ENCODE measurements at regions not wholly inside any gene's neighbourhood (a gene's known extent, or its start where the extent isn't known, plus 50 kb on each side); places are given as distances from the start of the nearest gene placed in this dataset.

GRCh38 chrX:3462166-3462508, 115.7 kb upstream of the MXRA5 start:
- H3K36me3 ChIP-seq (replicated peaks in 1 of 2; ENCODE audit: control extremely low read depth in 1 of 2, control insufficient read depth in 1 of 2, extremely low read depth in 1 of 2, insufficient read depth in 2 of 2, low read length in 1 of 2), result no peaks in the 10 kb centered on the region
- H3K27me3 ChIP-seq (replicated peaks in 1 of 4; ENCODE audit: control extremely low read depth in 1 of 4, control insufficient read depth in 3 of 4, insufficient read depth in 4 of 4, low read length in 3 of 4), result no peaks in the 10 kb centered on the region
- no peaks in the 10 kb centered on the region for H3K79me2 ChIP-seq (ENCODE audit: control insufficient read depth, insufficient read depth, low read length)
- no peak overlapping the region for H3K27ac ChIP-seq (ENCODE audit: low read length in 2 of 2)
- intact Hi-C loops (cut with micrococcal nuclease), result no loop called here
- WGBS (ENCODE audit: insufficient coverage), result 86% methylated on average over 1 of the region's 4 CpGs
- ATAC-seq (ENCODE audit: low read depth), result no peak
- no peak overlapping the region for H3K4me2 ChIP-seq (replicated peaks; ENCODE audit: low read depth, low read length, poor library complexity, severe bottlenecking)
- TF ChIP-seq EZH2 (IDR thresholded peaks at IDR 0.05; ENCODE audit: borderline replicate concordance, insufficient read depth, low read depth, low read length, poor library complexity, severe bottlenecking) (no peak), CTCF (IDR thresholded peaks at IDR 0.05) (no peak)
- H3K9me3 Mint-ChIP-seq (ENCODE audit: insufficient read depth), result no peaks in the 10 kb centered on the region
- DNase-seq, result no peak
- no peaks in the 10 kb centered on the region for H4K20me1 ChIP-seq (ENCODE audit: control insufficient read depth, insufficient read depth, low read length, poor library complexity, severe bottlenecking)
- no peaks in the 10 kb centered on the region for H3K4me1 Mint-ChIP-seq
- H3K9ac ChIP-seq (ENCODE audit: low read length), result no peak overlapping the region
- no peak overlapping the region for H3K4me3 Mint-ChIP-seq
- H3K9me3 ChIP-seq (ENCODE audit: control extremely low read depth in 1 of 3, control insufficient read depth in 2 of 3, insufficient read depth in 1 of 3, low read length in 2 of 3), result no peaks in the 10 kb centered on the region
- no peak overlapping the region for H2AFZ ChIP-seq (ENCODE audit: insufficient read depth, low read depth, low read length, poor library complexity, severe bottlenecking)
- ChIA-PET POLR2A (no interaction called here), CTCF (no interaction called here)
- peaks cover 3% of the 10 kb centered on the region for H3K27me3 Mint-ChIP-seq
- H3K4me3 ChIP-seq (ENCODE audit: control extremely low read depth in 1 of 5, extremely low read depth in 1 of 5, insufficient read depth in 1 of 5, low read depth in 2 of 5, low read length in 4 of 5), result no peak overlapping the region
- H3K4me1 ChIP-seq (ENCODE audit: control insufficient read depth in 2 of 2, insufficient read depth in 2 of 2, low read length in 2 of 2), result no peaks in the 10 kb centered on the region
- no peak overlapping the region for H3K27ac Mint-ChIP-seq

- Histone ChIP-seq H3K36me3 (replicated peaks in 1 of 2; ENCODE audit: control extremely low read depth in 1 of 2, control insufficient read depth in 1 of 2, extremely low read depth in 1 of 2, insufficient read depth in 2 of 2, low read length in 1 of 2) (no peaks in the 10 kb centered on the region), H3K27ac (ENCODE audit: low read length in 2 of 2) (no peak overlapping the region), H3K4me3 (ENCODE audit: control extremely low read depth in 1 of 5, extremely low read depth in 1 of 5, insufficient read depth in 1 of 5, low read depth in 2 of 5, low read length in 4 of 5) (no peak overlapping the region), H3K9me3 (ENCODE audit: control extremely low read depth in 1 of 3, control insufficient read depth in 2 of 3, insufficient read depth in 1 of 3, low read length in 2 of 3) (no peaks in the 10 kb centered on the region), H3K4me1 (ENCODE audit: control insufficient read depth in 2 of 2, insufficient read depth in 2 of 2, low read length in 2 of 2) (no peaks in the 10 kb centered on the region), H3K9ac (ENCODE audit: low read length) (no peak overlapping the region), H3K79me2 (ENCODE audit: control insufficient read depth, insufficient read depth, low read length) (no peaks in the 10 kb centered on the region), H2AFZ (ENCODE audit: insufficient read depth, low read depth, low read length, poor library complexity, severe bottlenecking) (no peak overlapping the region), H3K27me3 (replicated peaks in 1 of 4; ENCODE audit: control extremely low read depth in 1 of 4, control insufficient read depth in 3 of 4, insufficient read depth in 4 of 4, low read length in 3 of 4) (no peaks in the 10 kb centered on the region), H4K20me1 (ENCODE audit: control insufficient read depth, insufficient read depth, low read length, poor library complexity, severe bottlenecking) (no peaks in the 10 kb centered on the region), H3K4me2 (replicated peaks; ENCODE audit: low read depth, low read length, poor library complexity, severe bottlenecking) (no peak overlapping the region)
- Mint-ChIP-seq H3K9me3 (ENCODE audit: insufficient read depth) (no peaks in the 10 kb centered on the region), H3K4me1 (no peaks in the 10 kb centered on the region), H3K27me3 (peaks cover 4% of the 10 kb centered on the region), H3K27ac (no peak overlapping the region), H3K4me3 (no peak overlapping the region)
- ChIA-PET POLR2A (no interaction called here), CTCF (no interaction called here)
- ATAC-seq (ENCODE audit: low read depth) (no peak), DNase-seq (no peak)
- intact Hi-C loops (cut with micrococcal nuclease), result no loop called here
- TF ChIP-seq CTCF (IDR thresholded peaks at IDR 0.05), result no peak
- no peak for TF ChIP-seq EZH2 (IDR thresholded peaks at IDR 0.05; ENCODE audit: borderline replicate concordance, insufficient read depth, low read depth, low read length, poor library complexity, severe bottlenecking)
- 65% methylated on average over 2 of the region's 12 CpGs for WGBS (ENCODE audit: insufficient coverage)
Measured at GRCh38 chrX:3461397-3462165, 115.1 kb upstream of the MXRA5 start.
